ENCODE measurements at regions not wholly inside any gene's neighbourhood (a gene's known extent, or its start where the extent isn't known, plus 50 kb on each side); places are given as distances from the start of the nearest gene placed in this dataset.

GRCh38 chr2:144333143-144333555, 186.8 kb downstream of the ZEB2 start:
- peak overlapping the region; percentile 76 for H3K4me3 ChIP-seq (ENCODE audit: low read depth, low read length)

GRCh38 chr2:144332356-144333142, 187.4 kb downstream of the ZEB2 start:
- TF ChIP-seq CTCF (IDR thresholded peaks at IDR 0.05; ENCODE audit: insufficient read depth, low read length) = no peak
- DNase-seq (ENCODE audit: low read depth) = peak; percentile 73

More at GRCh38 chr2:144333143-144333555, 186.8 kb downstream of the ZEB2 start:
- no peak for DNase-seq (ENCODE audit: low read depth)
- no peak for TF ChIP-seq CTCF (IDR thresholded peaks at IDR 0.05; ENCODE audit: insufficient read depth, low read length)

GRCh38 chr2:144331674-144332355, 188.1 kb downstream of the ZEB2 start:
- DNase-seq (ENCODE audit: low read depth) = peak; percentile 65
- peak overlapping the region; percentile 84 for H3K4me3 ChIP-seq (ENCODE audit: low read depth, low read length)
- peak; percentile 21 for TF ChIP-seq CTCF (IDR thresholded peaks at IDR 0.05; ENCODE audit: insufficient read depth, low read length)

More at GRCh38 chr2:144332356-144333142, 187.4 kb downstream of the ZEB2 start:
- peak overlapping the region; percentile 84 for H3K4me3 ChIP-seq (ENCODE audit: low read depth, low read length)

GRCh38 chr2:144330951-144331673, 188.8 kb downstream of the ZEB2 start:
- peak; percentile 25 for DNase-seq (ENCODE audit: low read depth)
- TF ChIP-seq CTCF (IDR thresholded peaks at IDR 0.05; ENCODE audit: insufficient read depth, low read length) = no peak
- peak overlapping the region; percentile 84 for H3K4me3 ChIP-seq (ENCODE audit: low read depth, low read length)

GRCh38 chr2:144329472-144329871, 190.4 kb downstream of the ZEB2 start:
- DNase-seq (ENCODE audit: low read depth) = no peak
- H3K4me3 ChIP-seq (ENCODE audit: low read depth, low read length) = no peak overlapping the region
- no peak for TF ChIP-seq CTCF (IDR thresholded peaks at IDR 0.05; ENCODE audit: insufficient read depth, low read length)

- no peak for TF ChIP-seq CTCF (IDR thresholded peaks at IDR 0.05; ENCODE audit: insufficient read depth, low read length)
- no peak for DNase-seq (ENCODE audit: low read depth)
- H3K4me3 ChIP-seq (ENCODE audit: low read depth, low read length) = no peak overlapping the region
Observed at GRCh38 chr2:144328938-144329337, 191.0 kb downstream of the ZEB2 start.
